Bronchial epithelial cell (primary cell): ENCODE measurements at regions not wholly inside any gene's neighbourhood (a gene's known extent, or its start where the extent isn't known, plus 50 kb on each side); places are given as distances from the start of the nearest gene placed in this dataset.
A peak's percentile ranks its signal among the peaks of the same experiment; 100 is the strongest.

Experiments used
- DNase-seq: peaks from one replicate; pipeline ENCODE4 v3.0.0-alpha.2; 2010; ENCODE audit warnings: low read depth
- FAIRE-seq: peaks from 2 replicates; lab custom pipeline; 2011; peaks lifted over from hg19 to GRCh38; lab: Jason Lieb, UNC
- H3K27me3 ChIP-seq: 2 replicates; pipeline ENCODE4 v1.5.1; 2011; ENCODE audit warnings: low read length; ENCODE audit not compliant: control insufficient read depth, insufficient read depth
- H3K36me3 ChIP-seq: 2 replicates; pipeline ENCODE4 v1.5.1; 2011; ENCODE audit warnings: low read length; ENCODE audit not compliant: control insufficient read depth, insufficient read depth
- H3K4me3 ChIP-seq: 2 replicates; pipeline ENCODE4 v1.5.1; 2011; ENCODE audit warnings: mild to moderate bottlenecking, low read depth, low read length, control low read depth
- CTCF ChIP-seq: IDR thresholded peaks from 2 replicates; pipeline ENCODE4 v1.5.1; 2011; ENCODE audit warnings: mild to moderate bottlenecking, moderate library complexity, low read length, control low read depth, inconsistent platforms; ENCODE audit not compliant: insufficient read depth, severe bottlenecking

- TF ChIP-seq CTCF, result no peak
- H3K27me3 ChIP-seq, result no peaks in the 10 kb centered on the region
- no peak overlapping the region for H3K4me3 ChIP-seq
- DNase-seq (peak; percentile 22), FAIRE-seq (no peak)
- no peaks in the 10 kb centered on the region for H3K36me3 ChIP-seq
These were observed 306.1 kb downstream of the IRS2 start for GRCh38 chr13:109480011-109480955.

GRCh38 chr13:109479534-109479933, 306.8 kb downstream of the IRS2 start:
- H3K4me3 ChIP-seq, result no peak overlapping the region
- no peaks in the 10 kb centered on the region for H3K27me3 ChIP-seq
- no peak for TF ChIP-seq CTCF
- H3K36me3 ChIP-seq, result no peaks in the 10 kb centered on the region
- no peak for DNase-seq
- no peak for FAIRE-seq

- no peak for DNase-seq
- FAIRE-seq, result no peak
- Histone ChIP-seq H3K4me3 (no peak overlapping the region), H3K36me3 (no peaks in the 10 kb centered on the region), H3K27me3 (no peaks in the 10 kb centered on the region)
- no peak for TF ChIP-seq CTCF
These were observed 310.4 kb downstream of the IRS2 start for GRCh38 chr13:109476001-109476400.

- no peak for FAIRE-seq
- Histone ChIP-seq H3K27me3 (peaks cover 1% of the 10 kb centered on the region), H3K36me3 (no peaks in the 10 kb centered on the region), H3K4me3 (no peak overlapping the region)
- no peak for TF ChIP-seq CTCF
- DNase-seq, result no peak
These were observed 318.3 kb downstream of the IRS2 start for GRCh38 chr13:109468123-109468522.

GRCh38 chr13:109465148-109465547, 321.2 kb downstream of the IRS2 start:
- FAIRE-seq (no peak), DNase-seq (peak; percentile 17)
- no peak overlapping the region for H3K4me3 ChIP-seq
- no peaks in the 10 kb centered on the region for H3K36me3 ChIP-seq
- no peak for TF ChIP-seq CTCF
- peaks cover 1% of the 10 kb centered on the region for H3K27me3 ChIP-seq
